HCT116 (cell line): ENCODE measurements at regions not wholly inside any gene's neighbourhood (a gene's known extent, or its start where the extent isn't known, plus 50 kb on each side); places are given as distances from the start of the nearest gene placed in this dataset.

Source experiments
- ATAC-seq: fragments of 200-7000 bp; cut with Tn5 transposase; 2 replicates; pipeline ENCODE4 v1.9.1; 2020; ENCODE audit warnings: mild to moderate bottlenecking, moderate library complexity
- BruUV-seq: library from RNA; stranded (reverse); fragments of 400-500 nt; replicated peaks from 2 replicates; lab custom pipeline; 2021; lab: Mats Ljungman, UMichigan
- CTCF ChIA-PET: fragments of 300-600 bp; sonication (Branson Sonifier 250); formaldehyde crosslinking; loops from one replicate; lab custom pipeline; 2021; ENCODE audit warnings: antibody characterized with exemption; lab: Charles Lee
- POLR2A ChIA-PET: fragments of 300-600, 350-600 bp; sonication (Branson Sonifier 250); formaldehyde crosslinking; loops from one replicate; lab custom pipeline; 2021; ENCODE audit warnings: antibody characterized with exemption; lab: Charles Lee
- RAD21 ChIA-PET, 2 experiments: fragments of 300-600 bp; sonication (Branson Sonifier 250); formaldehyde crosslinking; loops; one replicate each; lab custom pipeline; 2023; ENCODE audit warnings: low total read pairs in 2 of 2; ENCODE audit not compliant: uncharacterized antibody in 2 of 2, unreplicated experiment in 2 of 2, low non-redundant PET in 1 of 2; lab: Charles Lee
- DNase-seq: peaks from one replicate; pipeline ENCODE4 v3.0.0-alpha.2; 2010; ENCODE audit warnings: low read depth, low spot score
- H2AFZ ChIP-seq: fragments of 200-600 bp; shearing (Covaris generic), sonication (generic); 2 replicates; pipeline ENCODE4 v1.6.1; 2017; ENCODE audit warnings: low read depth, mixed run types, mixed read lengths, antibody characterized with exemption, low read length; ENCODE audit not compliant: poor library complexity, severe bottlenecking
- H3K27ac ChIP-seq: 2 replicates; pipeline ENCODE4 v1.5.1; 2012; ENCODE audit warnings: low read depth, low read length
- H3K27me3 ChIP-seq: fragments of 200-600 bp; sonication (generic); 2 replicates; pipeline ENCODE4 v1.6.1; 2016; ENCODE audit warnings: mixed run types, low read length, mixed read lengths; ENCODE audit not compliant: insufficient read depth
- H3K36me3 ChIP-seq, 2 experiments: fragments of 200-500 bp in 1 of 2; fragments of 200-600 bp in 1 of 2; sonication (Bioruptor generic) in 1 of 2; sonication (generic) in 1 of 2; 2 replicates each; pipeline versions ENCODE4 v1.5.1 to v1.6.1; 2014 to 2016; ENCODE audit warnings: low read length in 2 of 2, inconsistent platforms in 1 of 2, mixed read lengths in 1 of 2, mixed run types in 1 of 2; ENCODE audit not compliant: insufficient read depth in 2 of 2, control insufficient read depth in 1 of 2
- H3K4me1 ChIP-seq, 2 experiments: fragments of 200-600 bp in 1 of 2; sonication (generic) in 1 of 2; 2 replicates each; pipeline versions ENCODE4 v1.5.1 to v1.6.1; 2012 to 2017; ENCODE audit warnings: low read length in 2 of 2, inconsistent platforms in 1 of 2, mild to moderate bottlenecking in 1 of 2, mixed read lengths in 1 of 2, mixed run types in 1 of 2, moderate library complexity in 1 of 2; ENCODE audit not compliant: insufficient read depth in 2 of 2, control insufficient read depth in 1 of 2
- H3K4me2 ChIP-seq: fragments of 200-600 bp; sonication (generic); 2 replicates; pipeline ENCODE4 v1.6.1; 2017; ENCODE audit warnings: mixed run types, low read length, mixed read lengths
- H3K4me3 ChIP-seq, 2 experiments: fragments of 200-600 bp in 1 of 2; sonication (generic) in 1 of 2; replicated peaks in 1 of 2; 2 replicates each; pipeline ENCODE4 v1.5.1; 2011 to 2016; ENCODE audit warnings: low read length in 2 of 2, control low read depth in 1 of 2, low read depth in 1 of 2, mild to moderate bottlenecking in 1 of 2, mixed read lengths in 1 of 2, mixed run types in 1 of 2
- H3K79me2 ChIP-seq: fragments of 200-600 bp; sonication (generic); 2 replicates; pipeline ENCODE4 v1.6.1; 2017; ENCODE audit warnings: mild to moderate bottlenecking, mixed run types, low read length, moderate library complexity, mixed read lengths; ENCODE audit not compliant: insufficient read depth
- H3K9ac ChIP-seq: fragments of 200-600 bp; sonication (generic); 2 replicates; pipeline ENCODE4 v1.6.1; 2016; ENCODE audit warnings: low read length, mixed read lengths
- H3K9me2 ChIP-seq: fragments of 200-600 bp; sonication (generic), shearing (Covaris generic); 2 replicates; pipeline ENCODE4 v1.6.1; 2017; ENCODE audit warnings: mixed run types, mild to moderate bottlenecking, moderate library complexity; ENCODE audit not compliant: insufficient read depth
- H3K9me3 ChIP-seq, 2 experiments: fragments of 200-500 bp in 1 of 2; fragments of 200-600 bp in 1 of 2; sonication (Bioruptor generic) in 1 of 2; sonication (generic) in 1 of 2; 2 replicates each; pipeline ENCODE4 v1.6.1; 2014 to 2017; ENCODE audit warnings: low read length in 2 of 2, mixed read lengths in 2 of 2, inconsistent platforms in 1 of 2, low read depth in 1 of 2, mild to moderate bottlenecking in 1 of 2, mixed run types in 1 of 2, moderate library complexity in 1 of 2; ENCODE audit not compliant: control insufficient read depth in 1 of 2, insufficient read depth in 1 of 2
- H4K20me1 ChIP-seq: fragments of 200-600 bp; sonication (generic), shearing (Covaris generic); 2 replicates; pipeline ENCODE4 v1.6.1; 2017; ENCODE audit warnings: mixed run types, mild to moderate bottlenecking, moderate library complexity; ENCODE audit not compliant: insufficient read depth
- CBX3 ChIP-seq: IDR thresholded peaks from 2 replicates; pipeline ENCODE4 v1.6.1; 2012; ENCODE audit warnings: low read depth
- CEBPB ChIP-seq: IDR thresholded peaks from 2 replicates; pipeline ENCODE4 v1.6.1; 2012; ENCODE audit warnings: low read depth
- EGR1 ChIP-seq: IDR thresholded peaks from 2 replicates; pipeline ENCODE4 v1.6.1; 2012; ENCODE audit warnings: low read depth
- EZH2 ChIP-seq: fragments of 200-600 bp; sonication (generic); IDR thresholded peaks from 2 replicates; pipeline ENCODE4 v1.6.1; 2017; ENCODE audit warnings: antibody characterized with exemption, mixed run types
- EZH2phosphoT487 ChIP-seq: fragments of 200-600 bp; IDR thresholded peaks from 2 replicates; pipeline ENCODE4 v1.6.1; 2018; ENCODE audit warnings: antibody characterized with exemption, borderline replicate concordance
- FOSL1 ChIP-seq: IDR thresholded peaks from 2 replicates; pipeline ENCODE4 v1.6.1; 2012; ENCODE audit warnings: low read depth
- JUND ChIP-seq: IDR thresholded peaks from 2 replicates; pipeline ENCODE4 v1.6.1; 2012
- POLR2A ChIP-seq: IDR thresholded peaks from 2 replicates; pipeline ENCODE4 v1.7.0; 2011; ENCODE audit warnings: borderline replicate concordance; ENCODE audit not compliant: insufficient read depth, insufficient read length; ENCODE audit errors: extremely low read depth
- POLR2AphosphoS5 ChIP-seq: IDR thresholded peaks from 2 replicates; pipeline ENCODE4 v1.6.1; 2011; ENCODE audit warnings: mild to moderate bottlenecking, low read depth, low read length, moderate library complexity
- RAD21 ChIP-seq: IDR thresholded peaks from 2 replicates; pipeline ENCODE4 v1.6.1; 2012; ENCODE audit warnings: low read depth, mild to moderate bottlenecking
- SRF ChIP-seq: IDR thresholded peaks from 2 replicates; pipeline ENCODE4 v1.6.1; 2012; ENCODE audit warnings: low read depth
- YY1 ChIP-seq: IDR thresholded peaks from 2 replicates; pipeline ENCODE4 v1.6.1; 2011; ENCODE audit warnings: low read length, low read depth, moderate library complexity, mild to moderate bottlenecking; ENCODE audit not compliant: insufficient replicate concordance; ENCODE audit errors: extremely low read depth
- ZFX ChIP-seq: fragments of 450-650 bp; IDR thresholded peaks from 2 replicates; pipeline ENCODE4 v1.6.1; 2017
- intact Hi-C: fragments of 100-400 bp; cut with micrococcal nuclease; formaldehyde crosslinking; loops from 2 replicates; pipeline ENCODE4 v1.10.0; 2022
- TF ChIP-seq, protein P1 (sequence below): IDR thresholded peaks from 2 replicates; pipeline ENCODE4 v1.6.1; 2012
- TF ChIP-seq, protein P2 (sequence below), 3 experiments: fragments of 200-600 bp in 1 of 3; sonication (generic) in 1 of 3; IDR thresholded peaks in 2 of 3; conservative IDR thresholded peaks in 1 of 3; 2 replicates each; pipeline ENCODE4 v1.5.1; 2012 to 2017; ENCODE audit warnings: low read depth in 2 of 3, low read length in 2 of 3, antibody characterized with exemption in 1 of 3, borderline replicate concordance in 1 of 3, control low read depth in 1 of 3, mild to moderate bottlenecking in 1 of 3, mixed read lengths in 1 of 3, mixed run types in 1 of 3, moderate library complexity in 1 of 3; ENCODE audit not compliant: insufficient read depth in 1 of 3
- TF ChIP-seq, protein P3 (sequence below): IDR thresholded peaks from 2 replicates; pipeline ENCODE4 v1.6.1; 2012
- TF ChIP-seq, protein P4 (sequence below): IDR thresholded peaks from 2 replicates; pipeline ENCODE4 v1.6.1; 2011; ENCODE audit warnings: mild to moderate bottlenecking, low read length, moderate library complexity; ENCODE audit not compliant: insufficient replicate concordance; ENCODE audit errors: extremely low read depth
- TF ChIP-seq, protein P5 (sequence below): IDR thresholded peaks from 2 replicates; pipeline ENCODE4 v1.6.1; 2012; ENCODE audit warnings: low read depth

DNA sequence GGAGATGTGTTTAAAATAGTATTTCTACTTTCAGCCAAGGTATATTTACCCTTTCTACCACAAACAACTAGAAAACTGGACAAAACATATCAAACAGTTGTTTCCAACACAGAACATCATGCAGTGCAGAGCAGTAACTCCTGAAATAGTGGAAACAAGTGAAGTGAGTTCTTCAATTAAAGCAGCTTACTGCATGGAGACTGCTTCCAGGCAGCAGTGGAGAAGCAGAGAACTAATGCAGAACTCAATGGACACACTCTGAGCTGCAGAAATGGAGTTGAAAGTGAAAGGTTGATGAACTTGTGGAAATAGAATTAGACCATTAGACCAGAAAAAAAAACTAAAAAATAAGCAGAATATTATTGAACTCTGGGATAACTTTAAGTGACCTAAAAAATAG, 478.9 kb downstream of the CNTN6 start:
- DNase-seq, result no peak

More for the DNA sequence above, 478.9 kb downstream of the CNTN6 start:
- no peak overlapping the region for H3K9ac ChIP-seq
- H3K36me3 ChIP-seq, result no peaks in the 10 kb centered on the region
- intact Hi-C loops, result no loop called here
- ChIA-PET RAD21 (no interaction called here), CTCF (no interaction called here), POLR2A (no interaction called here)
- no peak for ATAC-seq
- BruUV-seq, result no TSS peak
- no peaks in the 10 kb centered on the region for H3K4me1 ChIP-seq
- peaks cover 11 to 33% of the 10 kb centered on the region in 2 experiments; a peak in 2 of 4 replicates for H3K9me3 ChIP-seq
- H2AFZ ChIP-seq, result no peak overlapping the region
- H3K79me2 ChIP-seq, result no peaks in the 10 kb centered on the region
- no peak overlapping the region for H3K4me3 ChIP-seq
- no peak overlapping the region for H3K27ac ChIP-seq
- no peaks in the 10 kb centered on the region for H3K9me2 ChIP-seq
- H3K4me2 ChIP-seq, result no peak overlapping the region
- H4K20me1 ChIP-seq, result no peaks in the 10 kb centered on the region
- TF ChIP-seq EZH2phosphoT487, result no peak
- TF ChIP-seq POLR2A, result no peak
- TF ChIP-seq CBX3, result no peak
- no peak for TF ChIP-seq EZH2
- no peak for TF ChIP-seq SRF
- TF ChIP-seq, protein P1, sequence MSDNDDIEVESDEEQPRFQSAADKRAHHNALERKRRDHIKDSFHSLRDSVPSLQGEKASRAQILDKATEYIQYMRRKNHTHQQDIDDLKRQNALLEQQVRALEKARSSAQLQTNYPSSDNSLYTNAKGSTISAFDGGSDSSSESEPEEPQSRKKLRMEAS, result no peak
- TF ChIP-seq, protein P2, sequence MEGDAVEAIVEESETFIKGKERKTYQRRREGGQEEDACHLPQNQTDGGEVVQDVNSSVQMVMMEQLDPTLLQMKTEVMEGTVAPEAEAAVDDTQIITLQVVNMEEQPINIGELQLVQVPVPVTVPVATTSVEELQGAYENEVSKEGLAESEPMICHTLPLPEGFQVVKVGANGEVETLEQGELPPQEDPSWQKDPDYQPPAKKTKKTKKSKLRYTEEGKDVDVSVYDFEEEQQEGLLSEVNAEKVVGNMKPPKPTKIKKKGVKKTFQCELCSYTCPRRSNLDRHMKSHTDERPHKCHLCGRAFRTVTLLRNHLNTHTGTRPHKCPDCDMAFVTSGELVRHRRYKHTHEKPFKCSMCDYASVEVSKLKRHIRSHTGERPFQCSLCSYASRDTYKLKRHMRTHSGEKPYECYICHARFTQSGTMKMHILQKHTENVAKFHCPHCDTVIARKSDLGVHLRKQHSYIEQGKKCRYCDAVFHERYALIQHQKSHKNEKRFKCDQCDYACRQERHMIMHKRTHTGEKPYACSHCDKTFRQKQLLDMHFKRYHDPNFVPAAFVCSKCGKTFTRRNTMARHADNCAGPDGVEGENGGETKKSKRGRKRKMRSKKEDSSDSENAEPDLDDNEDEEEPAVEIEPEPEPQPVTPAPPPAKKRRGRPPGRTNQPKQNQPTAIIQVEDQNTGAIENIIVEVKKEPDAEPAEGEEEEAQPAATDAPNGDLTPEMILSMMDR (IDR thresholded peaks at IDR 0.05 in 2 of 3, conservative IDR thresholded peaks at IDR 0.05 in 1 of 3; ENCODE audit: borderline replicate concordance in 1 of 3, insufficient read depth in 1 of 3, low read depth in 2 of 3, low read length in 2 of 3), result no peak
- no peak for TF ChIP-seq POLR2AphosphoS5
- no peak for TF ChIP-seq ZFX
- TF ChIP-seq, protein P3, sequence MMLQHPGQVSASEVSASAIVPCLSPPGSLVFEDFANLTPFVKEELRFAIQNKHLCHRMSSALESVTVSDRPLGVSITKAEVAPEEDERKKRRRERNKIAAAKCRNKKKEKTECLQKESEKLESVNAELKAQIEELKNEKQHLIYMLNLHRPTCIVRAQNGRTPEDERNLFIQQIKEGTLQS, result no peak
- no peak for TF ChIP-seq JUND
- TF ChIP-seq, protein P4, sequence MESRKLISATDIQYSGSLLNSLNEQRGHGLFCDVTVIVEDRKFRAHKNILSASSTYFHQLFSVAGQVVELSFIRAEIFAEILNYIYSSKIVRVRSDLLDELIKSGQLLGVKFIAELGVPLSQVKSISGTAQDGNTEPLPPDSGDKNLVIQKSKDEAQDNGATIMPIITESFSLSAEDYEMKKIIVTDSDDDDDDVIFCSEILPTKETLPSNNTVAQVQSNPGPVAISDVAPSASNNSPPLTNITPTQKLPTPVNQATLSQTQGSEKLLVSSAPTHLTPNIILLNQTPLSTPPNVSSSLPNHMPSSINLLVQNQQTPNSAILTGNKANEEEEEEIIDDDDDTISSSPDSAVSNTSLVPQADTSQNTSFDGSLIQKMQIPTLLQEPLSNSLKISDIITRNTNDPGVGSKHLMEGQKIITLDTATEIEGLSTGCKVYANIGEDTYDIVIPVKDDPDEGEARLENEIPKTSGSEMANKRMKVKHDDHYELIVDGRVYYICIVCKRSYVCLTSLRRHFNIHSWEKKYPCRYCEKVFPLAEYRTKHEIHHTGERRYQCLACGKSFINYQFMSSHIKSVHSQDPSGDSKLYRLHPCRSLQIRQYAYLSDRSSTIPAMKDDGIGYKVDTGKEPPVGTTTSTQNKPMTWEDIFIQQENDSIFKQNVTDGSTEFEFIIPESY, result no peak
- no peak for TF ChIP-seq FOSL1
- no peak for TF ChIP-seq CEBPB
- no peak for TF ChIP-seq RAD21
- no peak for TF ChIP-seq EGR1
- TF ChIP-seq YY1, result no peak
- TF ChIP-seq, protein P5, sequence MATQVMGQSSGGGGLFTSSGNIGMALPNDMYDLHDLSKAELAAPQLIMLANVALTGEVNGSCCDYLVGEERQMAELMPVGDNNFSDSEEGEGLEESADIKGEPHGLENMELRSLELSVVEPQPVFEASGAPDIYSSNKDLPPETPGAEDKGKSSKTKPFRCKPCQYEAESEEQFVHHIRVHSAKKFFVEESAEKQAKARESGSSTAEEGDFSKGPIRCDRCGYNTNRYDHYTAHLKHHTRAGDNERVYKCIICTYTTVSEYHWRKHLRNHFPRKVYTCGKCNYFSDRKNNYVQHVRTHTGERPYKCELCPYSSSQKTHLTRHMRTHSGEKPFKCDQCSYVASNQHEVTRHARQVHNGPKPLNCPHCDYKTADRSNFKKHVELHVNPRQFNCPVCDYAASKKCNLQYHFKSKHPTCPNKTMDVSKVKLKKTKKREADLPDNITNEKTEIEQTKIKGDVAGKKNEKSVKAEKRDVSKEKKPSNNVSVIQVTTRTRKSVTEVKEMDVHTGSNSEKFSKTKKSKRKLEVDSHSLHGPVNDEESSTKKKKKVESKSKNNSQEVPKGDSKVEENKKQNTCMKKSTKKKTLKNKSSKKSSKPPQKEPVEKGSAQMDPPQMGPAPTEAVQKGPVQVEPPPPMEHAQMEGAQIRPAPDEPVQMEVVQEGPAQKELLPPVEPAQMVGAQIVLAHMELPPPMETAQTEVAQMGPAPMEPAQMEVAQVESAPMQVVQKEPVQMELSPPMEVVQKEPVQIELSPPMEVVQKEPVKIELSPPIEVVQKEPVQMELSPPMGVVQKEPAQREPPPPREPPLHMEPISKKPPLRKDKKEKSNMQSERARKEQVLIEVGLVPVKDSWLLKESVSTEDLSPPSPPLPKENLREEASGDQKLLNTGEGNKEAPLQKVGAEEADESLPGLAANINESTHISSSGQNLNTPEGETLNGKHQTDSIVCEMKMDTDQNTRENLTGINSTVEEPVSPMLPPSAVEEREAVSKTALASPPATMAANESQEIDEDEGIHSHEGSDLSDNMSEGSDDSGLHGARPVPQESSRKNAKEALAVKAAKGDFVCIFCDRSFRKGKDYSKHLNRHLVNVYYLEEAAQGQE, result no peak
- TF ChIP-seq, all 23 proteins: peak for 0
- H3K27me3 ChIP-seq, result no peaks in the 10 kb centered on the region
